Fibroblast of lung (primary cell): ENCODE measurements at regions not wholly inside any gene's neighbourhood (a gene's known extent, or its start where the extent isn't known, plus 50 kb on each side); places are given as distances from the start of the nearest gene placed in this dataset.

ENCODE experiments used
- DNase-seq, 2 donors: peaks; one replicate each; pipeline versions ENCODE4 v3.0.0 to v3.0.0-alpha.2; 2010; ENCODE audit warnings: low read depth in 2 of 2
- H2AFZ ChIP-seq: 2 replicates; pipeline ENCODE4 v1.5.1; 2012; ENCODE audit warnings: low read length, control low read depth, inconsistent platforms
- H3K27ac ChIP-seq: 2 replicates; pipeline ENCODE4 v1.5.1; 2011; ENCODE audit warnings: low read length, control low read depth; ENCODE audit not compliant: insufficient read depth
- H3K27me3 ChIP-seq: 2 replicates; pipeline ENCODE4 v1.5.1; 2011; ENCODE audit warnings: mild to moderate bottlenecking, low read length; ENCODE audit not compliant: control insufficient read depth, insufficient read depth
- H3K36me3 ChIP-seq: 2 replicates; pipeline ENCODE4 v1.5.1; 2011; ENCODE audit warnings: low read length; ENCODE audit not compliant: control insufficient read depth, insufficient read depth
- H3K4me1 ChIP-seq: 2 replicates; pipeline ENCODE4 v1.5.1; 2011; ENCODE audit warnings: low read length; ENCODE audit not compliant: control insufficient read depth, insufficient read depth; ENCODE audit errors: extremely low read depth
- H3K4me2 ChIP-seq: 2 replicates; pipeline ENCODE4 v1.5.1; 2011; ENCODE audit warnings: low read length, control low read depth; ENCODE audit not compliant: insufficient read depth; ENCODE audit errors: extremely low read depth
- H3K4me3 ChIP-seq, 4 experiments: fragments of 200-600 bp in 1 of 4; sonication (generic) in 1 of 4; replicated peaks in 1 of 4; 2 replicates each; pipeline ENCODE4 v1.5.1; 2011 to 2016; ENCODE audit warnings: low read length in 4 of 4, low read depth in 3 of 4, mild to moderate bottlenecking in 3 of 4, control low read depth in 2 of 4, inconsistent platforms in 1 of 4, mixed read lengths in 1 of 4; ENCODE audit not compliant: insufficient read depth in 1 of 4; ENCODE audit errors: control extremely low read depth in 1 of 4
- H3K79me2 ChIP-seq: 2 replicates; pipeline ENCODE4 v1.5.1; 2012; ENCODE audit warnings: mild to moderate bottlenecking, low read length, inconsistent platforms; ENCODE audit not compliant: control insufficient read depth, insufficient read depth
- H3K9ac ChIP-seq: 2 replicates; pipeline ENCODE4 v1.5.1; 2011; ENCODE audit warnings: mild to moderate bottlenecking, low read length, control low read depth; ENCODE audit not compliant: insufficient read depth
- H3K9me3 ChIP-seq: 2 replicates; pipeline ENCODE4 v1.5.1; 2012; ENCODE audit warnings: low read depth, low read length; ENCODE audit not compliant: control insufficient read depth, insufficient read depth
- H4K20me1 ChIP-seq: 2 replicates; pipeline ENCODE4 v1.5.1; 2011; ENCODE audit warnings: low read length; ENCODE audit not compliant: control insufficient read depth, insufficient read depth; ENCODE audit errors: extremely low read depth
- EZH2 ChIP-seq: IDR thresholded peaks from 2 replicates; pipeline ENCODE4 v1.5.1; 2012; ENCODE audit warnings: low read length, control low read depth, mild to moderate bottlenecking; ENCODE audit errors: missing control alignments
- TF ChIP-seq, protein P1 (sequence below), 2 donors: IDR thresholded peaks in 1 of 2; conservative IDR thresholded peaks in 1 of 2; 1 replicate in 1 of 2; 2 replicates in 1 of 2; pipeline ENCODE4 v1.5.1; 2011 to 2012; ENCODE audit warnings: low read length in 2 of 2, control low read depth in 1 of 2, inconsistent platforms in 1 of 2, low read depth in 1 of 2, mild to moderate bottlenecking in 1 of 2

DNA sequence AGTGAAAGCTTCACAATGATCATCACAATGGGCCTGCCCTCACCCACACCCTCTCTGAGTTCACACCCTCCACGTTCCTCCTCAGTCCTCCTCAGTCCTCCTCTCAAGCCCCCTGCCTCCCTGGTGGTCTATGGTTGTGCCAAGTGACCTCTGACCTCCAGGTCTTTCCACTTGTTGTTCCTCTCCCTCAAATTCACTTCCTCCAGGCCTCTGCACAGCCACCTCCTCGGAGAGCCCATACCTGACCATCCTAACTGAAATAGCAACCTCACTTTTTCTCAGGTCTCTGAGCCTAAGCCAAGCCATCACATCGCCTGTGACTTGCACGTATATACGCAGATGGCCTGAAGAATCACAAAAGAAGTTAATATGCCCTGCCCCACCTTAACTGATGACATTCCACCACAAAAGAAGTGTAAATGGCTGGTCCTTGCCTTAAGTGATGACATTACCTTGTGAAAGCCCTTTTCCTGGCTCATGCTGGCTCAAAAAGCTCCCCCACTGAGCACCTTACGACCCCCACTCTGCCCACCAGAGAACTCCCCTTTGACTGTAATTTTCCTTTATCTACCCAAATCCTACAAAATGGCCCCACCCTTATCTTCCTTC lies 293.4 kb upstream of the TENM3 start:
- Histone ChIP-seq H3K4me3 (no peak overlapping the region), H3K4me1 (no peaks in the 10 kb centered on the region), H3K9ac (no peak overlapping the region), H3K4me2 (no peak overlapping the region), H3K27me3 (no peaks in the 10 kb centered on the region), H2AFZ (no peak overlapping the region), H4K20me1 (no peaks in the 10 kb centered on the region), H3K27ac (no peak overlapping the region), H3K36me3 (no peaks in the 10 kb centered on the region), H3K9me3 (no peaks in the 10 kb centered on the region), H3K79me2 (no peaks in the 10 kb centered on the region)
- TF ChIP-seq EZH2 = no peak
- TF ChIP-seq, protein P1, sequence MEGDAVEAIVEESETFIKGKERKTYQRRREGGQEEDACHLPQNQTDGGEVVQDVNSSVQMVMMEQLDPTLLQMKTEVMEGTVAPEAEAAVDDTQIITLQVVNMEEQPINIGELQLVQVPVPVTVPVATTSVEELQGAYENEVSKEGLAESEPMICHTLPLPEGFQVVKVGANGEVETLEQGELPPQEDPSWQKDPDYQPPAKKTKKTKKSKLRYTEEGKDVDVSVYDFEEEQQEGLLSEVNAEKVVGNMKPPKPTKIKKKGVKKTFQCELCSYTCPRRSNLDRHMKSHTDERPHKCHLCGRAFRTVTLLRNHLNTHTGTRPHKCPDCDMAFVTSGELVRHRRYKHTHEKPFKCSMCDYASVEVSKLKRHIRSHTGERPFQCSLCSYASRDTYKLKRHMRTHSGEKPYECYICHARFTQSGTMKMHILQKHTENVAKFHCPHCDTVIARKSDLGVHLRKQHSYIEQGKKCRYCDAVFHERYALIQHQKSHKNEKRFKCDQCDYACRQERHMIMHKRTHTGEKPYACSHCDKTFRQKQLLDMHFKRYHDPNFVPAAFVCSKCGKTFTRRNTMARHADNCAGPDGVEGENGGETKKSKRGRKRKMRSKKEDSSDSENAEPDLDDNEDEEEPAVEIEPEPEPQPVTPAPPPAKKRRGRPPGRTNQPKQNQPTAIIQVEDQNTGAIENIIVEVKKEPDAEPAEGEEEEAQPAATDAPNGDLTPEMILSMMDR (conservative IDR thresholded peaks at IDR 0.05 in 1 of 2, IDR thresholded peaks at IDR 0.05 in 1 of 2; ENCODE audit: low read depth in 1 of 2, low read length in 2 of 2) = no peak
- DNase-seq = no peak

DNA sequence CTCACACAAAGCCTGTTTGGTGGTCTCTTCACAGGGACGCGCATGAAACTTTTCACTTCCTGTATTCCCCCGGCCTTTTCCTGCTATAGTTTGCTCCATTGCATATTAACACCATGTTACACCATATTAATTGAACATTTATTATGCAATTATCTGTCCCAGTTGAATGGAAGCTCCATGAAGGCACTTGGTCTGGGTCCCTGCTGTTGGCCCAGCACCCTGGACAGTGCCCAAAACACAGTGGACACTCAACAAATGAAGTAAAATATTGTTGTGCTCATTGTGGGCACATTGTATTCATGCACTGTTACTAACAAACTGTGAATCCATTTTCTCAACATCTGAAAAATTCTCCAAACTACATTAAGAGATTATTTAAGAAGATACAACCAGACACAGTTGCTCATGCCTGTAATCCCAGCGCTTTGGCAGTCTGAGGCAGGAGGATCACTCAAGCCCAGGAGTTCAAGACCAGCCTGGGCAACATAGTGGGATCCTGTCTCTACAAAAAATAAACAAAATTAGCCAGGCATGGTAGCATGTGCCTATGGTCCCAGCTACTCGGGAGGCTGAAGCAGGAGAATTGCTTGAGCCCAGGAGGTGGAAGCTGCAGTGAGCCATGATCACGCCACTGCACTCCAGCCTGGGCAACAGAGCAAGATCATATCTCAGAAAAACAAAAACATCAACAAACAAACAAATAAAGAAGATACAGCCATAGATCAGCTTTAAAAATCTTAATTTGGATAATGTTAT lies 292.7 kb upstream of the TENM3 start:
- Histone ChIP-seq H2AFZ (no peak overlapping the region), H3K4me3 (no peak overlapping the region), H3K4me1 (no peaks in the 10 kb centered on the region), H3K27me3 (no peaks in the 10 kb centered on the region), H3K79me2 (no peaks in the 10 kb centered on the region), H3K27ac (no peak overlapping the region), H4K20me1 (no peaks in the 10 kb centered on the region), H3K9ac (no peak overlapping the region), H3K36me3 (no peaks in the 10 kb centered on the region), H3K4me2 (no peak overlapping the region), H3K9me3 (no peaks in the 10 kb centered on the region)
- TF ChIP-seq, protein P1 (conservative IDR thresholded peaks at IDR 0.05 in 1 of 2, IDR thresholded peaks at IDR 0.05 in 1 of 2; ENCODE audit: low read depth in 1 of 2, low read length in 2 of 2) = no peak
- TF ChIP-seq EZH2 = no peak
- DNase-seq = no peak

DNA sequence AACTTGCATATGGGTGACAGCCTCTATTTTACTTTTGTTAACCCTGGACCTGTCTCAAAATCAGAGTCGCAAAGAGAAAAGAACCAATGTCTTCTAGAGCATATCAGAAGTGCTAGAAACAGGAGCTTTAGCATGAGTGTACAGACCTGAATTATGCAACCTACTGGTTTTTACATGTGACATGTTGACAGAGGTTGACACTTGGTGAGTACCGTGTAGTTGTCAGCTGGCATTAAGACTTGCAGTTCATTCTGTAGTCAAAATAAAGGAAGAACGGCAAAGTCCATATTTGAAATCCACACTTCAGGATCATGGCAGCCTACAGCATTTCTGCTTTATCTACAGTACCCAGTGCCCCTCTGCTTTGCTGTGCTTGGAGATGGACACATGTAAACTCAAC lies 291.9 kb upstream of the TENM3 start:
- H3K9ac ChIP-seq = no peak overlapping the region
- H3K36me3 ChIP-seq = no peaks in the 10 kb centered on the region
- H3K4me1 ChIP-seq = no peaks in the 10 kb centered on the region
- no peaks in the 10 kb centered on the region for H3K79me2 ChIP-seq
- no peak for DNase-seq
- no peak overlapping the region for H3K4me3 ChIP-seq
- no peaks in the 10 kb centered on the region for H3K9me3 ChIP-seq
- H3K4me2 ChIP-seq = no peak overlapping the region
- H3K27me3 ChIP-seq = no peaks in the 10 kb centered on the region
- H4K20me1 ChIP-seq = no peaks in the 10 kb centered on the region
- no peak overlapping the region for H3K27ac ChIP-seq
- no peak for TF ChIP-seq EZH2
- TF ChIP-seq, protein P1 (conservative IDR thresholded peaks at IDR 0.05 in 1 of 2, IDR thresholded peaks at IDR 0.05 in 1 of 2; ENCODE audit: low read depth in 1 of 2, low read length in 2 of 2) = no peak
- no peak overlapping the region for H2AFZ ChIP-seq
